Upper lobe of left lung (tissue), 6 donors: ENCODE measurements at regions not wholly inside any gene's neighbourhood (a gene's known extent, or its start where the extent isn't known, plus 50 kb on each side); places are given as distances from the start of the nearest gene placed in this dataset.

Experiments
- ATAC-seq, 2 donors: fragments of 200-7000 bp; cut with Tn5 transposase; one replicate each; pipeline ENCODE4 v1.9.1; 2022; ENCODE audit warnings: mild to moderate bottlenecking in 2 of 2, moderate library complexity in 2 of 2; ENCODE audit not compliant: low FRiP score in 2 of 2
- DNase-seq, 2 donors: peaks; one replicate each; pipeline ENCODE4 v3.0.0-alpha.2; 2019 to 2020
- H3K27ac ChIP-seq, 4 donors: fragments of 200-600 bp; sonication (generic); one replicate each; pipeline ENCODE4 v1.5.1; 2016 to 2019
- H3K27me3 ChIP-seq, 4 donors: fragments of 200-600 bp; sonication (generic); one replicate each; pipeline ENCODE4 v1.5.1; 2017 to 2019
- H3K36me3 ChIP-seq, 4 donors: fragments of 200-600 bp; sonication (generic); one replicate each; pipeline ENCODE4 v1.5.1; 2016 to 2019
- H3K4me1 ChIP-seq, 4 donors: fragments of 200-600 bp; sonication (generic); one replicate each; pipeline ENCODE4 v1.5.1; 2018 to 2019
- H3K4me3 ChIP-seq, 4 donors: fragments of 200-600 bp; sonication (generic); one replicate each; pipeline ENCODE4 v1.5.1; 2017 to 2019; ENCODE audit warnings: mild to moderate bottlenecking in 2 of 4, moderate library complexity in 1 of 4
- H3K9me3 ChIP-seq, 4 donors: fragments of 200-600 bp; sonication (generic); one replicate each; pipeline ENCODE4 v1.5.1; 2018 to 2019
- CTCF ChIP-seq, 6 experiments: fragments of 450-650 bp in 4 of 6; fragments of 200-600 bp in 2 of 6; sonication (generic) in 2 of 6; IDR thresholded peaks; one replicate each; pipeline ENCODE4 v1.5.1; 2016 to 2019; ENCODE audit warnings: antibody characterized with exemption in 6 of 6
- EP300 ChIP-seq, 4 donors: sonication (generic); formaldehyde crosslinking; IDR thresholded peaks; one replicate each; pipeline ENCODE4 v1.5.1; 2017; ENCODE audit warnings: antibody characterized with exemption in 4 of 4, control low read depth in 2 of 4
- POLR2A ChIP-seq, 4 donors: fragments of 450-650 bp; IDR thresholded peaks; one replicate each; pipeline ENCODE4 v1.5.1; 2016 to 2017; ENCODE audit warnings: antibody characterized with exemption in 4 of 4, mild to moderate bottlenecking in 2 of 4
- POLR2AphosphoS5 ChIP-seq, 2 donors: sonication (generic); formaldehyde crosslinking; IDR thresholded peaks; one replicate each; pipeline ENCODE4 v1.5.1; 2017; ENCODE audit warnings: antibody characterized with exemption in 2 of 2
- WGBS, 2 donors: methylation state at CpG; one replicate each; pipeline ENCODE4 v1.1.5; 2017 to 2018; 5-methylcytosine and 5-hydroxymethylcytosine counted together
- donor health status: DM: no; HTN: no; CAD: no; lungs with moderate emphysema.
- donor health status: DM: no; HTN: yes; CAD: no; lungs with severe emphysema.

GRCh38 chr17:72175787-72176515 lies 55.1 kb downstream of the SOX9 start:
- no peaks in the 10 kb centered on the region for H3K27me3 ChIP-seq
- H3K36me3 ChIP-seq: no peaks in the 10 kb centered on the region
- no peak overlapping the region for H3K27ac ChIP-seq
- no peak overlapping the region for H3K4me3 ChIP-seq
- no peak for DNase-seq
- no peak for ATAC-seq
- H3K4me1 ChIP-seq: no peaks in the 10 kb centered on the region
- WGBS, 2 donors: 46 to 58% methylated on average over 12 of the region's 12 CpGs
- H3K9me3 ChIP-seq: no peaks in the 10 kb centered on the region
- TF ChIP-seq POLR2A (IDR thresholded peaks at IDR 0.05): no peak
- no peak for TF ChIP-seq CTCF (IDR thresholded peaks at IDR 0.05)
- TF ChIP-seq EP300 (IDR thresholded peaks at IDR 0.05): no peak
- TF ChIP-seq POLR2AphosphoS5 (IDR thresholded peaks at IDR 0.05): no peak

- no peaks in the 10 kb centered on the region for H3K4me1 ChIP-seq
- no peaks in the 10 kb centered on the region for H3K36me3 ChIP-seq
- H3K9me3 ChIP-seq: no peaks in the 10 kb centered on the region
- no peak overlapping the region for H3K4me3 ChIP-seq
- TF ChIP-seq POLR2AphosphoS5 (IDR thresholded peaks at IDR 0.05): no peak
- TF ChIP-seq CTCF (IDR thresholded peaks at IDR 0.05): no peak
- no peak for TF ChIP-seq POLR2A (IDR thresholded peaks at IDR 0.05)
- no peak for TF ChIP-seq EP300 (IDR thresholded peaks at IDR 0.05)
- H3K27me3 ChIP-seq: no peaks in the 10 kb centered on the region
- DNase-seq (no peak), ATAC-seq (no peak)
- no peak overlapping the region for H3K27ac ChIP-seq
- WGBS, 2 donors: 61 to 67% methylated on average over 3 of the region's 3 CpGs
Measured at GRCh38 chr17:72176516-72176851, 55.7 kb downstream of the SOX9 start.

- Histone ChIP-seq H3K27me3 (no peaks in the 10 kb centered on the region), H3K27ac (no peak overlapping the region), H3K4me3 (no peak overlapping the region), H3K9me3 (no peaks in the 10 kb centered on the region), H3K36me3 (no peaks in the 10 kb centered on the region), H3K4me1 (no peaks in the 10 kb centered on the region)
- TF ChIP-seq EP300 (IDR thresholded peaks at IDR 0.05) (no peak), CTCF (IDR thresholded peaks at IDR 0.05) (no peak), POLR2A (IDR thresholded peaks at IDR 0.05) (no peak), POLR2AphosphoS5 (IDR thresholded peaks at IDR 0.05) (no peak)
- DNase-seq (no peak), ATAC-seq (no peak)
- WGBS, 2 donors: 55 to 56% methylated on average over 8 of the region's 8 CpGs
Measured at GRCh38 chr17:72176951-72177660, 56.3 kb downstream of the SOX9 start.

GRCh38 chr17:72177738-72178137 lies 56.9 kb downstream of the SOX9 start:
- no peaks in the 10 kb centered on the region for H3K4me1 ChIP-seq

More at GRCh38 chr17:72177738-72178137, 56.9 kb downstream of the SOX9 start:
- ATAC-seq (no peak), DNase-seq (no peak)
- Histone ChIP-seq H3K27ac (no peak overlapping the region), H3K36me3 (no peaks in the 10 kb centered on the region), H3K4me3 (no peak overlapping the region), H3K9me3 (no peaks in the 10 kb centered on the region), H3K27me3 (no peaks in the 10 kb centered on the region)
- no peak for TF ChIP-seq CTCF (IDR thresholded peaks at IDR 0.05)
- no peak for TF ChIP-seq EP300 (IDR thresholded peaks at IDR 0.05)
- no peak for TF ChIP-seq POLR2A (IDR thresholded peaks at IDR 0.05)
- no peak for TF ChIP-seq POLR2AphosphoS5 (IDR thresholded peaks at IDR 0.05)
- WGBS, 2 donors: 77 to 82% methylated on average over 2 of the region's 2 CpGs
